Kidney epithelial cell (primary cell): ENCODE measurements at regions not wholly inside any gene's neighbourhood (a gene's known extent, or its start where the extent isn't known, plus 50 kb on each side); places are given as distances from the start of the nearest gene placed in this dataset.

Experiments
- DNase-seq: peaks from one replicate; pipeline ENCODE4 v3.0.0-alpha.2; 2010; ENCODE audit warnings: low read depth
- H3K27me3 ChIP-seq: 2 replicates; pipeline ENCODE4 v1.6.0; 2011; ENCODE audit warnings: low read length; ENCODE audit not compliant: control insufficient read depth, insufficient read depth
- H3K36me3 ChIP-seq: 2 replicates; pipeline ENCODE4 v1.5.1; 2011; ENCODE audit warnings: low read length; ENCODE audit not compliant: control insufficient read depth, insufficient read depth
- H3K4me3 ChIP-seq: 2 replicates; pipeline ENCODE4 v1.5.1; 2011; ENCODE audit warnings: low read depth, mild to moderate bottlenecking, control low read depth, low read length
- TF ChIP-seq, protein P1 (sequence below): IDR thresholded peaks from 2 replicates; pipeline ENCODE4 v1.5.1; 2011; ENCODE audit warnings: mild to moderate bottlenecking, moderate library complexity, low read length, control low read depth, inconsistent platforms; ENCODE audit not compliant: insufficient read depth, poor library complexity, severe bottlenecking

DNA sequence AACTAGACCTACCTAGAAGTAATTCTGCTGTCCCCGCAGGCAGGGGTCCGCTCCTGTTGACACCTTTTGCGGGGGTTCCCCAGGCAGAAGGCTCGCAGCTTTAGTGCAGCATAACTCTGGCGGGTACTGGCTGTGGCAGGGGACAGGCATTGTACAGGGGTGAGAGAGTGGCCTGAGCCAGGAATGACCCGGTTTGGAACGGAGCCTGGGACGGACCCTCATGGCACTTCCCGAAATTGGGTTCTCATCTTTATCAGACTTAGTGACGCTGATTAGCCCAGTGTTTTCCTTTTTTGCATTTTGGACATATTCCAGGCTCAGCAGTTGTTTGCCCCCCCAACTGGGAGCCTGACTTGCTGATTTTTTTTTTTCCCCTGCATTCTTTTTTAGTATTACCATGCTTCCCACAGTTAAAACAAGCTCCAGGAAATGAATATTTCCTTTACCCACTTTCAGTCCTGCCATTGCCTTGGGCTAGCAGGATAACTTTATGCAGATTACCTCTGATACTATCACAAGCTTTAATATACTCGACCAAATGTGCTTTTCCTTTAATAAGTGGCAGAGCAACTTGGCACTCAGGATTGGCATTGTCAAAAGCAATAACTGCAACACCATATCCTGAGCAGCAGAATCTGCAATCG lies 55.8 kb upstream of the WDR1 start:
- no peaks in the 10 kb centered on the region for H3K27me3 ChIP-seq
- no peak for DNase-seq
- no peaks in the 10 kb centered on the region for H3K36me3 ChIP-seq
- TF ChIP-seq, protein P1, sequence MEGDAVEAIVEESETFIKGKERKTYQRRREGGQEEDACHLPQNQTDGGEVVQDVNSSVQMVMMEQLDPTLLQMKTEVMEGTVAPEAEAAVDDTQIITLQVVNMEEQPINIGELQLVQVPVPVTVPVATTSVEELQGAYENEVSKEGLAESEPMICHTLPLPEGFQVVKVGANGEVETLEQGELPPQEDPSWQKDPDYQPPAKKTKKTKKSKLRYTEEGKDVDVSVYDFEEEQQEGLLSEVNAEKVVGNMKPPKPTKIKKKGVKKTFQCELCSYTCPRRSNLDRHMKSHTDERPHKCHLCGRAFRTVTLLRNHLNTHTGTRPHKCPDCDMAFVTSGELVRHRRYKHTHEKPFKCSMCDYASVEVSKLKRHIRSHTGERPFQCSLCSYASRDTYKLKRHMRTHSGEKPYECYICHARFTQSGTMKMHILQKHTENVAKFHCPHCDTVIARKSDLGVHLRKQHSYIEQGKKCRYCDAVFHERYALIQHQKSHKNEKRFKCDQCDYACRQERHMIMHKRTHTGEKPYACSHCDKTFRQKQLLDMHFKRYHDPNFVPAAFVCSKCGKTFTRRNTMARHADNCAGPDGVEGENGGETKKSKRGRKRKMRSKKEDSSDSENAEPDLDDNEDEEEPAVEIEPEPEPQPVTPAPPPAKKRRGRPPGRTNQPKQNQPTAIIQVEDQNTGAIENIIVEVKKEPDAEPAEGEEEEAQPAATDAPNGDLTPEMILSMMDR, result no peak
- no peak overlapping the region for H3K4me3 ChIP-seq

DNA sequence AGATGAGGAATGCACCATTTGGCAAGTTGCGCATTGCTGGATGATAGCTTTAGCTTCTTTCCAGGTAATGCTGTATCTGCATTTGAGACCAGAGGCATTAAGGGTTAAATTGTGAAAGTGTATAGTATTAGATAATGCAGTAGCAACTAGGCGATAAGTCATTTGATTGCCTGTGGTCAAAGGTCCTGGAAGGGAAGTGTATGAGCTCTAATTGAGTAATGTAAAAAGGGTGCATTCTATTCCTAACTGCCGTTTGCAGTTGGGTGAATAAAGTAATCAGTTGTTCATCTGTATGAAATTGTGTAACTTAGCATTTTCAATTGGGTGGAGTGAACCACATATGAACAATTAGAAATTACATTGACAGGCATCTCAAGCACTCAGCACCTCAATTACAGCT lies 54.5 kb upstream of the WDR1 start:
- DNase-seq, result no peak
- TF ChIP-seq, protein P1, result no peak
- no peak overlapping the region for H3K4me3 ChIP-seq
- H3K27me3 ChIP-seq, result no peaks in the 10 kb centered on the region
- H3K36me3 ChIP-seq, result no peaks in the 10 kb centered on the region

DNA sequence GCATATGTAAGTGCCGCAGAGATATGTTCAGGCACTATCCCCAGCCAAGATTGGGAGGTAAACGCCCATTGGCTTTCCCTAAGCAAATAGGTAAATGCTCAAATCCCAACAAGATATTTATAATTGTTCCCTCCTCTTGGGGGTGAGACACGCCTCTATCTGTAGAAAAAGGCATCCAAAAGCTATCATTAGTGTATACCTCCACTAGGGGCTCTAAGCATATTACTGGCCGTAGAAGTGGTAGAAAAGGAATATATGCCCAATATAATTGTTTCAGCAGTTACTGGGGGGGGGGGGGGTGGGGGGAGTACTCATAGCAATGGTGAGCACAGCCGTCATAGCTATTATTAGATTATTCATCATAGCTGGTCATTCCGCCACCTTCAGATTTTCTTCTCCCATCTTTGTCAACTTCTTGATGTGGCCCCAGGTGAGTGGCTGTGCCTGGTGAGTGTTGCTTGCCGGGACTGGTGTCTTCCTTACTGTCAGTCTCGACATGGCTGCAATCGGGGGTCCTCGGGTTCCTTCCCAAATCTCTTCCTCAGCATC lies 53.3 kb upstream of the WDR1 start:
- no peak for DNase-seq
- TF ChIP-seq, protein P1, result no peak
- Histone ChIP-seq H3K36me3 (no peaks in the 10 kb centered on the region), H3K27me3 (no peaks in the 10 kb centered on the region), H3K4me3 (no peak overlapping the region)

DNA sequence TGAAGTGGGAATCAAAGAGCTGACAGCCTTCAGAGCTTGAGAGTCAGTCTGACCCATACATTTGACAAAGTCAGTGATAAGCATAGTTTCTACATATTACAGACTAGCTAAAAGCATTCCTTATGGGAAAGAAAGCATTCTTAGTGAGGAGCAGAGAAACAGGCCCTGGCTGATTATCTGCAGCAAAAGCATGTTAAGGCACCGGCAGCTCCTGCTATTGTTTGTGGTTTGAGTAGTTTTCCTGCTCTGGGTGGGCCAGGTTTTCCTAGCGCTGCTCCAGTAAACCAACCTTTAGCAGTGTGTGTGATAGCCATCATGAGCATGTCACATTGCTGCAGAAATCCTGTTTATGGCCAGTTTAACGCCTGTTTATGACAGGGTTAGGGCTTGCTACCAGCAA lies 51.6 kb upstream of the WDR1 start:
- no peak for DNase-seq
- TF ChIP-seq, protein P1, result no peak
- Histone ChIP-seq H3K4me3 (no peak overlapping the region), H3K27me3 (no peaks in the 10 kb centered on the region), H3K36me3 (no peaks in the 10 kb centered on the region)

DNA sequence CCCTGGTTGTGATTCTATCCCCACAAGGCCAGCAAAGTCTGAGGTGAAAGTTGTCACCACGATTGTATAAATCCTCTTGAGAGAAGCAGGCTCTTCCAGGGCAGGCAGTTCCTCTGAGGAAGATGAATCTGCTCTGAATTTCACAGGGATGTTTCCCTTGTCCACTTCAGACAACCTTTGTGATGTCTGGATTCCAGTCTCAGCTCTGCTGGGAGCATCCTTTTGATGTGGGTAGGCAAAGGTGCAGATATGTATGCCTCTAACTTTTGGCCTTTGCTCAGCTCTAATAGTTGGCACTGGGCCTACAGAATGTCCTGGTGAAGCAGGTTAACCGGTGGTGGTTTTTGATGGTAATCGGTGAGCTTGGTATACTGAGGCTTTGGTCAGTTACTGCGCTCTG lies 50.6 kb upstream of the WDR1 start:
- TF ChIP-seq, protein P1, result no peak
- Histone ChIP-seq H3K27me3 (no peaks in the 10 kb centered on the region), H3K36me3 (no peaks in the 10 kb centered on the region), H3K4me3 (no peak overlapping the region)
- DNase-seq, result no peak
